IPS DF 6.9 (cell line): ENCODE measurements at regions not wholly inside any gene's neighbourhood (a gene's known extent, or its start where the extent isn't known, plus 50 kb on each side); places are given as distances from the start of the nearest gene placed in this dataset.
"Not testable (repeated sequence)": the region's sequence is repeated elsewhere in the genome, so short reads cannot be mapped to it uniquely, and the experiment has no call there.

ENCODE experiments used
- DNase-seq: peaks from one replicate; pipeline ENCODE4 v3.0.0-alpha.2; 2013; ENCODE audit warnings: low read depth, low spot score
- H3K27ac ChIP-seq: one replicate; pipeline ENCODE4 v1.5.1; 2013; ENCODE audit warnings: low read length, control low read depth
- H3K27me3 ChIP-seq: 2 replicates; pipeline ENCODE4 v1.6.1; 2013; ENCODE audit warnings: mild to moderate bottlenecking, low read length; ENCODE audit not compliant: control insufficient read depth, insufficient read depth
- H3K36me3 ChIP-seq: 2 replicates; pipeline ENCODE4 v1.6.1; 2013; ENCODE audit warnings: low read length; ENCODE audit not compliant: control insufficient read depth, insufficient read depth
- H3K4me1 ChIP-seq: 2 replicates; pipeline ENCODE4 v1.6.1; 2013; ENCODE audit warnings: low read length; ENCODE audit not compliant: control insufficient read depth, insufficient read depth
- H3K4me3 ChIP-seq: 2 replicates; pipeline ENCODE4 v1.5.1; 2013; ENCODE audit warnings: mild to moderate bottlenecking, low read length
- H3K9me3 ChIP-seq: 2 replicates; pipeline ENCODE4 v1.6.1; 2013; ENCODE audit warnings: low read length, inconsistent platforms; ENCODE audit not compliant: control insufficient read depth, insufficient read depth
- WGBS: extraction: QIAGEN DNeasy Blood & Tissue Kit; methylation state at CpG from one replicate; pipeline ENCODE4 v1.1.7; 2013; ENCODE audit warnings: mixed read lengths, missing lambda C conversion rate; ENCODE audit not compliant: insufficient read length, insufficient coverage; 5-methylcytosine and 5-hydroxymethylcytosine counted together

GRCh38 chr17:16841896-16842295 is 130.0 kb downstream of the TNFRSF13B start:
- DNase-seq, H3K4me3 ChIP-seq, H3K27ac ChIP-seq, H3K36me3 ChIP-seq, H3K4me1 ChIP-seq, H3K9me3 ChIP-seq, H3K27me3 ChIP-seq: not testable (repeated sequence)
- WGBS: no CpG with 5 or more reads among the region's 10 CpGs

DNA sequence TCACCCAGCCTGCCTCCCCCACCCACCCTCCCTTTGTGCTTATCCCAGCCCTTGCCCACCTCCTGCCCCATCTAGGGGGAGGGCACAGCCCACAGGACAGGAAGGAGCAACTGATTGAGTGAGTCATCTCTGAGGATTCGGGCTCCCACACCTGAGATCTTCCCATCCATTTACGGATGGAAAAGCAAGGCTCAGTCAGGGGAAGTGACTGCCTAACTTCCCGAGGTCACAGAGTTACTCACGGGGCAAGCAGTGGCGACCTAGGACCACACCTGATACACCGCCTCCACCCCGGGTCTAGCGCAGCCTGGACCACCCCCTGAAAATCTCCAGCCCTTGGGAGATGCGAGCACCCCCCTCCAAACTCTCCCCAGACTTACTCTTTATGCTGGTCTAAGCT is 131.7 kb downstream of the TNFRSF13B start:
- DNase-seq, H3K4me3 ChIP-seq, H3K27ac ChIP-seq, H3K36me3 ChIP-seq, H3K4me1 ChIP-seq, H3K27me3 ChIP-seq, H3K9me3 ChIP-seq: not testable (repeated sequence)
- no CpG with 5 or more reads among the region's 9 CpGs for WGBS

DNA sequence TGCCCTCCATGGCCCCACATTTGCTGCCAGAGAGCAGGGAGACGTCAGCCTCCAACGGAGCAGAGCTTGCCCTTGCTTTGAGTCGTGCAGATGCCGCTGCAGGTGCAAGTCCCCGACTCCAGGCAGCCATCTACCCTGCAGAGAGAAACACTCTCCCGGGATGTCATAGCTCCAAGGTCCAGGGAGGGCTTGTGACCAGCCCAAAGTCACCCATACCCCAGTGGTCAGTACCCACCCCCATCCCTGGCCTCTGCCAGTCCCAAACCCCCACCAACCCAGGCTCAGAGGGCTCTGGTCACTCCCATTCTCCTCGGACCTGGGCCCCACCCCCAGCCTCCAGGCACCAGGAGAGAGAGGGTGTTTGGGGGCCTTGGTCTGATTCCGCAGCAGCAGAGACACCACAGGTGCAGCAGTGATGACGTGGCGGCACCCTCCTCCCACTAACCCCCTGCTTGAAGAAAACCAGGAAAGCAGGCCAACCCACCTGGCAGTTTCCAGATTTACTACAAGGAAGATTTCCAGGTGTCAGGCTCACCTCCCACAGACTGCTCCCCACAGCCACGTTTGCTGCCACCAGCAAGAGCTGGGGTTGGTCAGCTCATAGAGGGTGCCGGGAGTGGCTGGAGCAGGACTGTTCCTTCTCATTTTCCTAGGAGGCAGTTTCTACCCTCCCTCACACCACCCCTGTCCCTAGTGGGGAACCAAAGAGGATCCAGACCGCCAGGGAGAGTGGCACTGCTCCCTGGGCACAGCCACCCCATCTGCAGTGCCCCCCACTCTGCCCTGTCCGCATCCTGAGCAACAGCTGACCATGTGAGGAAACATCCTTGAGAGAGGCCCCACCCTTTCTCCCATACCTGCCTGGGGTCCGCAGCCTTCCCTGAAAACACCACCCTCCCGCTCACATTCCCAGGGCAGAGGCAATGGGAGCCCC is 132.4 kb downstream of the TNFRSF13B start:
- not testable (repeated sequence) for DNase-seq, H3K4me1 ChIP-seq
- no CpG with 5 or more reads among the region's 16 CpGs for WGBS

GRCh38 chr17:16838795-16839194 is 133.1 kb downstream of the TNFRSF13B start:
- DNase-seq, H3K9me3 ChIP-seq, H3K27ac ChIP-seq, H3K4me1 ChIP-seq, H3K36me3 ChIP-seq, H3K27me3 ChIP-seq, H3K4me3 ChIP-seq: not testable (repeated sequence)
- WGBS: no CpG with 5 or more reads among the region's 6 CpGs

More for the DNA sequence above, 132.4 kb downstream of the TNFRSF13B start:
- H3K9me3 ChIP-seq, H3K36me3 ChIP-seq, H3K4me3 ChIP-seq, H3K27me3 ChIP-seq, H3K27ac ChIP-seq: not testable (repeated sequence)

DNA sequence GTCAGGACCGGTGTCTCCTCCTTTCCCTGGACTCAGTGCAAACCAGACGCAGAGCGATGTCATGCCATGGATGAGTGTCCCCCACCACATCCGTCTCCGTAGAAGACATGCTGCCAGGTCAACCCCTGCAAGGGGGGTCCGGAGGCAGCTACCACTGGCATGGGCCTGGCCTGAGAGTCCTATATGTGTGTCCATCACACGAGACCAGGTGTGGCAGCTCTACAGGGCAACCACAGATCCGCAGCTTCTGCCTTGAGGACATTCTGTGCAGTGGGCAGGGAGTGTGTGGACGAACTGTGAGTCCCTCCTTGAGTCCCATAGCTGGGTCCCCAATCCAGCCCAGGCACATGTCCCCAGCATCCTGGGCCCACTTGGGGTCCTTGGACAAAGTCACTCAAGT is 133.6 kb downstream of the TNFRSF13B start:
- not testable (repeated sequence) for H3K4me3 ChIP-seq, H3K36me3 ChIP-seq, H3K9me3 ChIP-seq, H3K27ac ChIP-seq, H3K27me3 ChIP-seq, DNase-seq, H3K4me1 ChIP-seq
- no CpG with 5 or more reads among the region's 9 CpGs for WGBS

GRCh38 chr17:16837468-16838266 is 134.3 kb downstream of the TNFRSF13B start:
- H3K27ac ChIP-seq, H3K27me3 ChIP-seq, H3K4me3 ChIP-seq, DNase-seq, H3K4me1 ChIP-seq, H3K36me3 ChIP-seq, H3K9me3 ChIP-seq: not testable (repeated sequence)
- WGBS: no CpG with 5 or more reads among the region's 11 CpGs

GRCh38 chr17:16836315-16836915 is 135.5 kb downstream of the TNFRSF13B start:
- H3K27me3 ChIP-seq, DNase-seq, H3K36me3 ChIP-seq, H3K27ac ChIP-seq, H3K4me3 ChIP-seq, H3K9me3 ChIP-seq, H3K4me1 ChIP-seq: not testable (repeated sequence)
- WGBS: no CpG with 5 or more reads among the region's 12 CpGs

- H3K4me3 ChIP-seq, H3K4me1 ChIP-seq, H3K27ac ChIP-seq, H3K36me3 ChIP-seq, DNase-seq, H3K27me3 ChIP-seq, H3K9me3 ChIP-seq: not testable (repeated sequence)
- WGBS: no CpG with 5 or more reads among the region's 12 CpGs
Observed at GRCh38 chr17:16833517-16833916, 138.4 kb downstream of the TNFRSF13B start.

DNA sequence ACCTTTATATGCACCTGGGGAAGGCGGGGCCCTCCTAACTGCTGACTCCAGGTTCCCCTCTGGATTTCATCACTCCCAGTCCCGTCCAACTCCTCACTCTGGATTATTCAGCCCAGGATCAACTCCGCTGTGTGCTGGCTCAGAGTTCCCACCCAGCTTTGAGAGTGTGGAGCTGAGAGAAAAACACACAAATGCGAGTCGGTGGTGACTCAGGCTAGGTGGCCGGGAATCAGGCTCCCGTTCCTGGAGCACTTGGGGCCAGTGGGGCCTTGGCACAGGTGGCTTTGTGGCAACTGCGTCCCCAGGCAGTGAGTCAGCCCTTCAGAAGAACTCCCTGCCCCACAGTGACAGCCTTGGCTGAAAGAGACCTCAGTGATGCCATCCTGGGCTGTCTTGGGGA is 139.1 kb downstream of the TNFRSF13B start:
- H3K36me3 ChIP-seq, H3K9me3 ChIP-seq, H3K4me3 ChIP-seq, H3K4me1 ChIP-seq, H3K27me3 ChIP-seq, DNase-seq, H3K27ac ChIP-seq: not testable (repeated sequence)
- WGBS: no CpG with 5 or more reads among the region's 8 CpGs

DNA sequence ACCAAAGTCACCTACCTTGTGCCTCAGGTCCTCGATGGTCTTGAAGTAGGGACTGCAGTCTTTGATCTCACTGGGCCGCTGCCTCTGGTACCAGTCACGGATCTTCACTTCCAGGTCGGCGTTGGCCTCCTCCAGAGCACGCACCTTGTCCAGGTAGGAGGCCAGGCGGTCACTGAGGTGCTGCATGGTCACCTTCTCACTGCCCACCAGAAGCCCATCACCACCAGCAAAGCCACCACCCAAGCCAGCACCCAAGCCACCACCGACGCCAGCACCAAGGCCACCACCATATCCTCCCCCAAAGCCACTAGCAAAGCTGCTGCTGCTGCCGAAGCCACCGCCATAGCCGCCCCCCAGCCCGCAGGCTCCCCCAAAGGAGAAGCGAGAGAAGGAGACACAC is 139.7 kb downstream of the TNFRSF13B start:
- not testable (repeated sequence) for H3K9me3 ChIP-seq, H3K36me3 ChIP-seq, H3K27ac ChIP-seq, H3K27me3 ChIP-seq, H3K4me1 ChIP-seq, H3K4me3 ChIP-seq, DNase-seq
- WGBS: no CpG with 5 or more reads among the region's 14 CpGs
